ENCODE measurements at regions not wholly inside any gene's neighbourhood (a gene's known extent, or its start where the extent isn't known, plus 50 kb on each side); places are given as distances from the start of the nearest gene placed in this dataset.

DNA sequence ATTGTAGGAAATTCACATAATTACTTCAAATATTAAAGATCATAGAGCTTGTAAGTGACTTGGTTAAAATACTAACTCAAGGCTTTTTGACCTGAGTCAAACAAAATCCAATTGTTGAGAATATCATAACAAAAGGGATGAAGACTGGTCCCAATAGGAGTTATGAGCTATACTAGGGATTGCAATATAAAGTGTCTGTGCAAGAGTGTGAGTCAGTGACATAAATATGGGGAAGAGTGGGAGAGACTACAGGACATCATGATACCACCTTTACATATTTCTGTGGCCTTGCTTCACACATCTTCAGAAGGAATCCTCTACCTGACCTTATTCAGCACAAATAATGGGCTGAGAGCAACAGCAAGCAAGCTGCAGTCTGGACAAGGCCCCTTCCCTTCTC is 180.9 kb upstream of the SLC24A2 start:
- TF ChIP-seq, protein P1, sequence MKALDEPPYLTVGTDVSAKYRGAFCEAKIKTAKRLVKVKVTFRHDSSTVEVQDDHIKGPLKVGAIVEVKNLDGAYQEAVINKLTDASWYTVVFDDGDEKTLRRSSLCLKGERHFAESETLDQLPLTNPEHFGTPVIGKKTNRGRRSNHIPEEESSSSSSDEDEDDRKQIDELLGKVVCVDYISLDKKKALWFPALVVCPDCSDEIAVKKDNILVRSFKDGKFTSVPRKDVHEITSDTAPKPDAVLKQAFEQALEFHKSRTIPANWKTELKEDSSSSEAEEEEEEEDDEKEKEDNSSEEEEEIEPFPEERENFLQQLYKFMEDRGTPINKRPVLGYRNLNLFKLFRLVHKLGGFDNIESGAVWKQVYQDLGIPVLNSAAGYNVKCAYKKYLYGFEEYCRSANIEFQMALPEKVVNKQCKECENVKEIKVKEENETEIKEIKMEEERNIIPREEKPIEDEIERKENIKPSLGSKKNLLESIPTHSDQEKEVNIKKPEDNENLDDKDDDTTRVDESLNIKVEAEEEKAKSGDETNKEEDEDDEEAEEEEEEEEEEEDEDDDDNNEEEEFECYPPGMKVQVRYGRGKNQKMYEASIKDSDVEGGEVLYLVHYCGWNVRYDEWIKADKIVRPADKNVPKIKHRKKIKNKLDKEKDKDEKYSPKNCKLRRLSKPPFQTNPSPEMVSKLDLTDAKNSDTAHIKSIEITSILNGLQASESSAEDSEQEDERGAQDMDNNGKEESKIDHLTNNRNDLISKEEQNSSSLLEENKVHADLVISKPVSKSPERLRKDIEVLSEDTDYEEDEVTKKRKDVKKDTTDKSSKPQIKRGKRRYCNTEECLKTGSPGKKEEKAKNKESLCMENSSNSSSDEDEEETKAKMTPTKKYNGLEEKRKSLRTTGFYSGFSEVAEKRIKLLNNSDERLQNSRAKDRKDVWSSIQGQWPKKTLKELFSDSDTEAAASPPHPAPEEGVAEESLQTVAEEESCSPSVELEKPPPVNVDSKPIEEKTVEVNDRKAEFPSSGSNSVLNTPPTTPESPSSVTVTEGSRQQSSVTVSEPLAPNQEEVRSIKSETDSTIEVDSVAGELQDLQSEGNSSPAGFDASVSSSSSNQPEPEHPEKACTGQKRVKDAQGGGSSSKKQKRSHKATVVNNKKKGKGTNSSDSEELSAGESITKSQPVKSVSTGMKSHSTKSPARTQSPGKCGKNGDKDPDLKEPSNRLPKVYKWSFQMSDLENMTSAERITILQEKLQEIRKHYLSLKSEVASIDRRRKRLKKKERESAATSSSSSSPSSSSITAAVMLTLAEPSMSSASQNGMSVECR (CRISPR knock-in tag; IDR thresholded peaks at IDR 0.05; ENCODE audit: borderline replicate concordance) = no peak
- TF ChIP-seq, protein P2, sequence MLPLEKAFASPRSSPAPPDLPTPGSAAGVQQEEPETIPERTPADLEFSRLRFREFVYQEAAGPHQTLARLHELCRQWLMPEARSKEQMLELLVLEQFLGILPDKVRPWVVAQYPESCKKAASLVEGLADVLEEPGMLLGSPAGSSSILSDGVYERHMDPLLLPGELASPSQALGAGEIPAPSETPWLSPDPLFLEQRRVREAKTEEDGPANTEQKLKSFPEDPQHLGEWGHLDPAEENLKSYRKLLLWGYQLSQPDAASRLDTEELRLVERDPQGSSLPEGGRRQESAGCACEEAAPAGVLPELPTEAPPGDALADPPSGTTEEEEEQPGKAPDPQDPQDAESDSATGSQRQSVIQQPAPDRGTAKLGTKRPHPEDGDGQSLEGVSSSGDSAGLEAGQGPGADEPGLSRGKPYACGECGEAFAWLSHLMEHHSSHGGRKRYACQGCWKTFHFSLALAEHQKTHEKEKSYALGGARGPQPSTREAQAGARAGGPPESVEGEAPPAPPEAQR (CRISPR knock-in tag; IDR thresholded peaks at IDR 0.05) = no peak
